ENCODE measurements at regions not wholly inside any gene's neighbourhood (a gene's known extent, or its start where the extent isn't known, plus 50 kb on each side); places are given as distances from the start of the nearest gene placed in this dataset.

- DNase-seq: peak; percentile 20
Measured at GRCh38 chr2:23330214-23330613, 54.8 kb upstream of the KLHL29 start.

Measured in fibroblast of skin of right quadriceps (primary cell).